ENCODE measurements at regions not wholly inside any gene's neighbourhood (a gene's known extent, or its start where the extent isn't known, plus 50 kb on each side); places are given as distances from the start of the nearest gene placed in this dataset.
A peak's percentile ranks its signal among the peaks of the same experiment; 100 is the strongest.

- CTCF ChIA-PET, result interaction anchor here (1.0 to 12.3 kb wide), 4 partner anchors 178 to 324 kb away, joined by 3 to 106 read pairs (median 5); partner anchors contain the start of gene GADD45G
- H3K4me1 Mint-ChIP-seq (ENCODE audit: low read depth), result peaks cover 12% of the 10 kb centered on the region
- no peak overlapping the region for H3K4me3 Mint-ChIP-seq
- POLR2A ChIA-PET, result interaction anchor here (0.6 kb wide), 1 partner anchor 322 kb away, joined by 3 read pairs; no protein-coding TSS in a partner anchor
- peaks cover 25% of the 10 kb centered on the region for H3K27me3 Mint-ChIP-seq (ENCODE audit: low read depth)
- DNase-seq (no peak), ATAC-seq (no peak)
- no peaks in the 10 kb centered on the region for H3K36me3 Mint-ChIP-seq (ENCODE audit: low read depth)
- H3K27ac Mint-ChIP-seq, result no peak overlapping the region
- H3K9me3 Mint-ChIP-seq (ENCODE audit: insufficient read depth), result no peaks in the 10 kb centered on the region
These were observed 317.3 kb downstream of the GADD45G start for GRCh38 chr9:89922099-89922498.

- ChIA-PET POLR2A (no interaction called here), CTCF (interaction anchor here (1.0 to 12.3 kb wide), 8 partner anchors 10 to 328 kb away, joined by 3 to 106 read pairs (median 4); partner anchors contain the start of gene GADD45G)
- H3K27ac Mint-ChIP-seq, result no peak overlapping the region
- no peak for DNase-seq
- H3K27me3 Mint-ChIP-seq (ENCODE audit: low read depth), result peaks cover 25% of the 10 kb centered on the region
- no peaks in the 10 kb centered on the region for H3K36me3 Mint-ChIP-seq (ENCODE audit: low read depth)
- H3K9me3 Mint-ChIP-seq (ENCODE audit: insufficient read depth), result no peaks in the 10 kb centered on the region
- peaks cover 12% of the 10 kb centered on the region for H3K4me1 Mint-ChIP-seq (ENCODE audit: low read depth)
- no peak overlapping the region for H3K4me3 Mint-ChIP-seq
- no peak for ATAC-seq
These were observed 318.4 kb downstream of the GADD45G start for GRCh38 chr9:89923174-89923573.

GRCh38 chr9:89923961-89924504, 319.2 kb downstream of the GADD45G start:
- Mint-ChIP-seq H3K27ac (no peak overlapping the region), H3K27me3 (ENCODE audit: low read depth) (peaks cover 25% of the 10 kb centered on the region), H3K4me1 (ENCODE audit: low read depth) (peaks cover 12% of the 10 kb centered on the region), H3K36me3 (ENCODE audit: low read depth) (no peaks in the 10 kb centered on the region), H3K4me3 (no peak overlapping the region), H3K9me3 (ENCODE audit: insufficient read depth) (no peaks in the 10 kb centered on the region)
- ATAC-seq, result peak; percentile 47
- POLR2A ChIA-PET, result no interaction called here
- CTCF ChIA-PET, result interaction anchor here (0.7 to 12.3 kb wide), 14 partner anchors 11 to 329 kb away, joined by 3 to 106 read pairs (median 4); partner anchors contain the start of gene GADD45G
- peak; percentile 34 for DNase-seq

GRCh38 chr9:89924611-89925010, 319.8 kb downstream of the GADD45G start:
- H3K36me3 Mint-ChIP-seq (ENCODE audit: low read depth), result no peaks in the 10 kb centered on the region
- peaks cover 11% of the 10 kb centered on the region for H3K4me1 Mint-ChIP-seq (ENCODE audit: low read depth)
- DNase-seq, result no peak
- ATAC-seq, result no peak
- ChIA-PET CTCF (interaction anchor here (0.7 to 12.3 kb wide), 12 partner anchors 13 to 329 kb away, joined by 3 to 106 read pairs (median 4); partner anchors contain the start of gene GADD45G), POLR2A (interaction anchor here (0.7 kb wide), 1 partner anchor 318 kb away, joined by 3 read pairs; no protein-coding TSS in a partner anchor)
- H3K4me3 Mint-ChIP-seq, result no peak overlapping the region
- no peaks in the 10 kb centered on the region for H3K9me3 Mint-ChIP-seq (ENCODE audit: insufficient read depth)
- H3K27me3 Mint-ChIP-seq (ENCODE audit: low read depth), result peaks cover 21% of the 10 kb centered on the region
- no peak overlapping the region for H3K27ac Mint-ChIP-seq

GRCh38 chr9:89926167-89926566, 321.4 kb downstream of the GADD45G start:
- no peak overlapping the region for H3K27ac Mint-ChIP-seq
- DNase-seq (no peak), ATAC-seq (no peak)
- ChIA-PET POLR2A (no interaction called here), CTCF (interaction anchor here (3.4 to 12.3 kb wide), 2 partner anchors 322 to 329 kb away, joined by 24 to 106 read pairs; partner anchors contain the start of gene GADD45G)
- peaks cover 25% of the 10 kb centered on the region for H3K4me1 Mint-ChIP-seq (ENCODE audit: low read depth)
- H3K27me3 Mint-ChIP-seq (ENCODE audit: low read depth), result peaks cover 14% of the 10 kb centered on the region
- no peak overlapping the region for H3K4me3 Mint-ChIP-seq
- H3K36me3 Mint-ChIP-seq (ENCODE audit: low read depth), result no peaks in the 10 kb centered on the region
- H3K9me3 Mint-ChIP-seq (ENCODE audit: insufficient read depth), result no peaks in the 10 kb centered on the region

GRCh38 chr9:89926691-89927220, 321.9 kb downstream of the GADD45G start:
- no peaks in the 10 kb centered on the region for H3K36me3 Mint-ChIP-seq (ENCODE audit: low read depth)
- H3K9me3 Mint-ChIP-seq (ENCODE audit: insufficient read depth), result no peaks in the 10 kb centered on the region
- H3K4me1 Mint-ChIP-seq (ENCODE audit: low read depth), result peaks cover 25% of the 10 kb centered on the region
- ATAC-seq, result no peak
- H3K4me3 Mint-ChIP-seq, result no peak overlapping the region
- POLR2A ChIA-PET, result no interaction called here
- H3K27ac Mint-ChIP-seq, result no peak overlapping the region
- DNase-seq, result no peak
- peaks cover 15% of the 10 kb centered on the region for H3K27me3 Mint-ChIP-seq (ENCODE audit: low read depth)
- CTCF ChIA-PET, result interaction anchor here (2.1 to 12.3 kb wide), 2 partner anchors 323 to 326 kb away, joined by 7 to 106 read pairs; partner anchors contain the start of gene GADD45G

GRCh38 chr9:89928106-89928505, 323.3 kb downstream of the GADD45G start:
- Mint-ChIP-seq H3K4me3 (no peak overlapping the region), H3K36me3 (ENCODE audit: low read depth) (no peaks in the 10 kb centered on the region), H3K9me3 (ENCODE audit: insufficient read depth) (no peaks in the 10 kb centered on the region), H3K27me3 (ENCODE audit: low read depth) (peaks cover 18% of the 10 kb centered on the region), H3K27ac (no peak overlapping the region), H3K4me1 (ENCODE audit: low read depth) (peaks cover 25% of the 10 kb centered on the region)
- ChIA-PET CTCF (interaction anchor here (1.0 to 12.3 kb wide), 3 partner anchors 12 to 328 kb away, joined by 4 to 106 read pairs (median 7); partner anchors contain the start of gene GADD45G), POLR2A (no interaction called here)
- no peak for ATAC-seq
- DNase-seq, result no peak

- Mint-ChIP-seq H3K27me3 (ENCODE audit: low read depth) (peaks cover 20% of the 10 kb centered on the region), H3K4me1 (ENCODE audit: low read depth) (peaks cover 25% of the 10 kb centered on the region), H3K27ac (no peak overlapping the region), H3K4me3 (no peak overlapping the region), H3K9me3 (ENCODE audit: insufficient read depth) (no peaks in the 10 kb centered on the region), H3K36me3 (ENCODE audit: low read depth) (no peaks in the 10 kb centered on the region)
- CTCF ChIA-PET, result interaction anchor here (1.0 to 12.3 kb wide), 4 partner anchors 13 to 328 kb away, joined by 3 to 106 read pairs (median 6); partner anchors contain the start of gene GADD45G
- no peak for ATAC-seq
- DNase-seq, result no peak
- POLR2A ChIA-PET, result no interaction called here
These were observed 323.9 kb downstream of the GADD45G start for GRCh38 chr9:89928521-89929275.

GRCh38 chr9:89929315-89929672, 324.5 kb downstream of the GADD45G start:
- H3K27ac Mint-ChIP-seq, result no peak overlapping the region
- H3K9me3 Mint-ChIP-seq (ENCODE audit: insufficient read depth), result no peaks in the 10 kb centered on the region
- ChIA-PET POLR2A (no interaction called here), CTCF (interaction anchor here (1.0 to 12.3 kb wide), 3 partner anchors 14 to 325 kb away, joined by 3 to 106 read pairs (median 4); partner anchors contain the start of gene GADD45G)
- H3K4me1 Mint-ChIP-seq (ENCODE audit: low read depth), result peaks cover 19% of the 10 kb centered on the region
- ATAC-seq, result no peak
- H3K36me3 Mint-ChIP-seq (ENCODE audit: low read depth), result no peaks in the 10 kb centered on the region
- no peak overlapping the region for H3K4me3 Mint-ChIP-seq
- H3K27me3 Mint-ChIP-seq (ENCODE audit: low read depth), result peaks cover 17% of the 10 kb centered on the region
- DNase-seq, result no peak

GRCh38 chr9:89929673-89930480, 325.1 kb downstream of the GADD45G start:
- DNase-seq (no peak), ATAC-seq (peak; percentile 42)
- ChIA-PET CTCF (interaction anchor here (0.9 to 12.3 kb wide), 3 partner anchors 170 to 332 kb away, joined by 3 to 106 read pairs (median 3); partner anchors contain the start of gene GADD45G), POLR2A (no interaction called here)
- Mint-ChIP-seq H3K36me3 (ENCODE audit: low read depth) (no peaks in the 10 kb centered on the region), H3K27ac (no peak overlapping the region), H3K4me1 (ENCODE audit: low read depth) (peaks cover 18% of the 10 kb centered on the region), H3K4me3 (no peak overlapping the region), H3K9me3 (ENCODE audit: insufficient read depth) (no peaks in the 10 kb centered on the region), H3K27me3 (ENCODE audit: low read depth) (peaks cover 17% of the 10 kb centered on the region)

- Mint-ChIP-seq H3K4me3 (no peak overlapping the region), H3K4me1 (ENCODE audit: low read depth) (peaks cover 21% of the 10 kb centered on the region), H3K36me3 (ENCODE audit: low read depth) (no peaks in the 10 kb centered on the region), H3K27ac (no peak overlapping the region), H3K9me3 (ENCODE audit: insufficient read depth) (no peaks in the 10 kb centered on the region), H3K27me3 (ENCODE audit: low read depth) (peaks cover 21% of the 10 kb centered on the region)
- ChIA-PET CTCF (no interaction called here), POLR2A (no interaction called here)
- DNase-seq (no peak), ATAC-seq (no peak)
These were observed 328.8 kb downstream of the GADD45G start for GRCh38 chr9:89933578-89933977.

Measured in activated CD8-positive, alpha-beta T cell treated with anti-CD3 and anti-CD28 coated beads, Interleukin-2, amount 10 ng/mL, durations not matched to agents 7 days and 5 days (primary cell).